ENCODE measurements at regions not wholly inside any gene's neighbourhood (a gene's known extent, or its start where the extent isn't known, plus 50 kb on each side); places are given as distances from the start of the nearest gene placed in this dataset.

GRCh38 chrX:45437186-45437585, 236.5 kb upstream of the DIPK2B start:
- no peak for TF ChIP-seq CTCF (IDR thresholded peaks at IDR 0.05)
- H3K4me3 ChIP-seq, result no peak overlapping the region
- no peak for DNase-seq (ENCODE audit: low spot score)
- no peak overlapping the region for H3K27ac ChIP-seq

- Histone ChIP-seq H3K27ac (no peak overlapping the region), H3K4me3 (no peak overlapping the region)
- no peak for DNase-seq (ENCODE audit: low spot score)
- no peak for TF ChIP-seq CTCF (IDR thresholded peaks at IDR 0.05)
Observed at GRCh38 chrX:45435481-45435880, 234.8 kb upstream of the DIPK2B start.

GRCh38 chrX:45434231-45434630, 233.6 kb upstream of the DIPK2B start:
- no peak for TF ChIP-seq CTCF (IDR thresholded peaks at IDR 0.05)
- Histone ChIP-seq H3K27ac (no peak overlapping the region), H3K4me3 (no peak overlapping the region)
- DNase-seq (ENCODE audit: low spot score), result no peak

DNA sequence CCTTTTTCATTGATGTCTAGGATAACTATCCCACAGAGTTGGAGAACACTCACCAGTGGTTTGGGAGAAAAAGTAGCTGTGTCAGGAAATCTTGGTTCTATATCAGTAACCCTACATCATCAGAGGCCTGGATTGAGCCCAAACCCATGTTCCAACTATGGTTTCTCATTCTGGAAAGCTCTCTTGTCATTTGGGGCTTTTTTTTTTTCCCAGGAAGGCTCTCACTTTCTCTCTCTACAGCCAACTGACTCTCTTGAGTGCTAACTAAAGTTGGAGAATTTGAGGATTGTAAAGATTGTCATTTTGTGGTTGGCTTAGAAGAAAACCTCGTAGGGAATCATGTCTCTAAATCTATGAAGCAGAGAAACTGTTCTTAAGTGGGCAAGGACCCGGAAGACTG, 228.2 kb upstream of the DIPK2B start:
- Histone ChIP-seq H3K27ac (no peak overlapping the region), H3K4me3 (no peak overlapping the region)
- no peak for DNase-seq (ENCODE audit: low spot score)
- no peak for TF ChIP-seq CTCF (IDR thresholded peaks at IDR 0.05)

GRCh38 chrX:45424326-45424725, 223.7 kb upstream of the DIPK2B start:
- no peak for TF ChIP-seq CTCF (IDR thresholded peaks at IDR 0.05)
- H3K27ac ChIP-seq, result no peak overlapping the region
- no peak for DNase-seq (ENCODE audit: low spot score)
- H3K4me3 ChIP-seq, result no peak overlapping the region

DNA sequence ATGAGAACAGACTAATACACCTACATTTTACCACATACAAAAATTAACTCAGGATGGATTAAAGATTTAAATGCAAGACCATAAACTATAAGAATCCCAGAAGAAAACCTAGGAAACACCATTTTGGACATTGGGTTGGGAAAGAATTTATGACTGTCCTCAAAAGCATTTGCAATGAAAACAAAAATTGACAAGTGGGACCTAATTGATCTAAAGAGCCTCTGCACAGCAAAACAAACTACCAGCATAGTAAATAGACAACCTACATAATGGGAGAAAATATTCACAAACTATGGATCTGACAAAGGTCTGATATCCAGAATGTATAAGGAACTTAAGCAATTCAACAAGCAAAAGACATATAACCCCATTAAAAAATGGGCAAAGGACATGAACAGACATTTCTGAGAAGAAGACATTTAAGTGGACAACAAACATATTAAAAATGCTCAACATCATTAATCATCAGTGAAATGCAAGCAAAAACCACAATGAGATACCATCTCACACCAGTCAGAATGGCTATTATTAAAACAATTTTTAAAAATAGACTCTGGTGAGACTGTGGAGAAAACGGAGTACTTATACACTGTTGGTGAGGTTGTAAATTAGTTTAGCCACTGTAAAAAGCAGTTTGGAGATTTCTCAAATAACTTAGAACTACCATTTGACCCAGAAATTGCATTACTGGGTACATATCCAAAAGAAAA, 221.7 kb upstream of the DIPK2B start:
- Histone ChIP-seq H3K27ac (no peak overlapping the region), H3K4me3 (no peak overlapping the region)
- no peak for TF ChIP-seq CTCF (IDR thresholded peaks at IDR 0.05)
- DNase-seq (ENCODE audit: low spot score), result no peak

DNA sequence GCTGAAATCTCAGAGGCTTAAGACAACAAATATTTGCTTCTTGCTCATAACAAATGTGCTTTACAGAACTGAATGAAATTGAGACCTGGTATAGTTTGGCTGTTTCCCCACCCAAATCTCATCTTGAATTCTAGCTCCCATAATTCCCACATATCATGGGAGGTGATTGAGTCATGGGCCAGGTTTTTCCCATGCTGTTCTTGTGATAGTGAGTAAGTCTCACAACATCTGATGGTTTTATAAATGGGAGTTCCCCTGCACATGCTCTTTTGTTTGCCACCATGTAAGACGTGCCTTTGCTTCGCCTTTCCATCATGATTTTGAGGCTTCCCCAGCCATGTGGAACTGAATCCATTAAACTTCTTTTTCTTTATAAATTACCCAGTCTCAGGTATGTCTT, 221.1 kb upstream of the DIPK2B start:
- DNase-seq (ENCODE audit: low spot score), result no peak
- Histone ChIP-seq H3K27ac (no peak overlapping the region), H3K4me3 (no peak overlapping the region)
- no peak for TF ChIP-seq CTCF (IDR thresholded peaks at IDR 0.05)

All from coronary artery (tissue), 2 donors.